ENCODE measurements at regions not wholly inside any gene's neighbourhood (a gene's known extent, or its start where the extent isn't known, plus 50 kb on each side); places are given as distances from the start of the nearest gene placed in this dataset.

DNA sequence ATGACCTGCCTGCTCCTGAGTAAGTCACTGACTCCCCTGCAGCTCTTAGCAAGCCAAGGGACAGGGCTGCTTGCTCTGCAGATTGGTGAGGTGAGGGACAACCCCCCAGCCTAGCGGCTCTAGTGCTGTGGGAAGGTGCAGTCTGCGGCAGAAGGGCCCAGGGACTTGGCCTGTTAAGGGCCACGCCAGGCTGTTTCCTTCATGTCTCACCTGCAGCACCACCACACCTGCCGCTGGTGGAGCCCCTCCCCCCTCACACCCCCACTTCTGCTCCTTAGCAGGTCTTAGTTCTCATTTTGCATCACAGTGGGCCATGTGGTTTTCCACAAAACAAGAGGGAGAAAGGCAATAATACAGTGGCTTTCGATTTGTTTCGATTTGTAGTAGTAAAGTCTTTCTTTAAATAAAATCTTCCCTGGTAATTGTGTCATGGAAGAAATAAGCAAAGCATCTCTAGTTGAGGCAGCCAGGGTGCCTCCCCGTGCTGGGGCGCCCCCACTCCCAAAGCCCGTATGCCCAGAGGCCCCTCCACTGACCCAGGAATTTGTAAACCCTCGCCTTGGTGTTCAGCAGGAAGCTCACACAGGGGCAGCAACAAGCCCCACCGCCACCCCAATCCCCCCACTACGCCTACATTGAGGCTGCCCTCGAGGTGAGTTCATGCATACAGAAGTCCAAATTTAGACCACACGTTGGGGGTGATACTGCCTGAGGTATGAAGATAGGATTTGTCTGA lies 86.5 kb upstream of the CLDN5 start:
- no peaks in the 10 kb centered on the region for H3K27me3 ChIP-seq (ENCODE audit: control insufficient read depth, insufficient read depth, low read length)

DNA sequence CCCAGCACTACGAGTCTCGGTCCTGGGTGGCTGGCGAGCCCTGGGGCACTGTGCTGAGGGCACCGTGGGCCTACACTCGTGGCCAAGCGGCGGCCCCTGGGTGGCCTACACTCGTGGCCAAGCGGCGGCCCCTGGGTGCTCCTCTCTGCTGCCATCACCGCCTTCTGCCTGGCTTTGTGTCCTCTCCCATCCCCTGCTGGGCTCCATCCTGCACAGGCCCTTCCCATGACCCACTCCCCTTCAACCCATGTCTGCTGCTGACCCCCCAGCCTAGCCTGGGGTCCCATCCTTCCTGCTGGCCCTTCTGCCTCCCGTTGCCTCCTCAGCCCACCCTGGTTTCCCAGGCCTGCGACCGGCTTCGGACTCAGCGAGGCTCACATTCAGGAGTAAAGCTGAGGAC lies 87.4 kb upstream of the CLDN5 start:
- Histone ChIP-seq H3K9ac (no peak overlapping the region), H3K79me2 (no peaks in the 10 kb centered on the region), H3K4me1 (peaks cover 3% of the 10 kb centered on the region), H3K27me3 (ENCODE audit: control insufficient read depth, insufficient read depth, low read length) (no peaks in the 10 kb centered on the region), H3K27ac (no peak overlapping the region), H2AFZ (no peak overlapping the region), H3K4me2 (ENCODE audit: low read length) (no peak overlapping the region), H3K36me3 (ENCODE audit: control insufficient read depth, insufficient read depth, low read length) (no peaks in the 10 kb centered on the region), H3K4me3 (ENCODE audit: low read depth, low read length) (no peak overlapping the region), H3K9me3 (ENCODE audit: control insufficient read depth, low read length) (no peaks in the 10 kb centered on the region)
- TF ChIP-seq, protein P1, sequence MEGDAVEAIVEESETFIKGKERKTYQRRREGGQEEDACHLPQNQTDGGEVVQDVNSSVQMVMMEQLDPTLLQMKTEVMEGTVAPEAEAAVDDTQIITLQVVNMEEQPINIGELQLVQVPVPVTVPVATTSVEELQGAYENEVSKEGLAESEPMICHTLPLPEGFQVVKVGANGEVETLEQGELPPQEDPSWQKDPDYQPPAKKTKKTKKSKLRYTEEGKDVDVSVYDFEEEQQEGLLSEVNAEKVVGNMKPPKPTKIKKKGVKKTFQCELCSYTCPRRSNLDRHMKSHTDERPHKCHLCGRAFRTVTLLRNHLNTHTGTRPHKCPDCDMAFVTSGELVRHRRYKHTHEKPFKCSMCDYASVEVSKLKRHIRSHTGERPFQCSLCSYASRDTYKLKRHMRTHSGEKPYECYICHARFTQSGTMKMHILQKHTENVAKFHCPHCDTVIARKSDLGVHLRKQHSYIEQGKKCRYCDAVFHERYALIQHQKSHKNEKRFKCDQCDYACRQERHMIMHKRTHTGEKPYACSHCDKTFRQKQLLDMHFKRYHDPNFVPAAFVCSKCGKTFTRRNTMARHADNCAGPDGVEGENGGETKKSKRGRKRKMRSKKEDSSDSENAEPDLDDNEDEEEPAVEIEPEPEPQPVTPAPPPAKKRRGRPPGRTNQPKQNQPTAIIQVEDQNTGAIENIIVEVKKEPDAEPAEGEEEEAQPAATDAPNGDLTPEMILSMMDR (IDR thresholded peaks at IDR 0.05), result no peak

More for the DNA sequence above, 86.5 kb upstream of the CLDN5 start:
- H3K4me3 ChIP-seq (ENCODE audit: low read depth, low read length), result no peak overlapping the region
- H3K9me3 ChIP-seq (ENCODE audit: control insufficient read depth, low read length), result no peaks in the 10 kb centered on the region
- no peak overlapping the region for H2AFZ ChIP-seq
- no peaks in the 10 kb centered on the region for H3K79me2 ChIP-seq
- H3K36me3 ChIP-seq (ENCODE audit: control insufficient read depth, insufficient read depth, low read length), result no peaks in the 10 kb centered on the region
- H3K9ac ChIP-seq, result no peak overlapping the region
- TF ChIP-seq, protein P1 (IDR thresholded peaks at IDR 0.05), result no peak
- H3K27ac ChIP-seq, result no peak overlapping the region
- H3K4me2 ChIP-seq (ENCODE audit: low read length), result no peak overlapping the region
- H3K4me1 ChIP-seq, result peaks cover 3% of the 10 kb centered on the region

DNA sequence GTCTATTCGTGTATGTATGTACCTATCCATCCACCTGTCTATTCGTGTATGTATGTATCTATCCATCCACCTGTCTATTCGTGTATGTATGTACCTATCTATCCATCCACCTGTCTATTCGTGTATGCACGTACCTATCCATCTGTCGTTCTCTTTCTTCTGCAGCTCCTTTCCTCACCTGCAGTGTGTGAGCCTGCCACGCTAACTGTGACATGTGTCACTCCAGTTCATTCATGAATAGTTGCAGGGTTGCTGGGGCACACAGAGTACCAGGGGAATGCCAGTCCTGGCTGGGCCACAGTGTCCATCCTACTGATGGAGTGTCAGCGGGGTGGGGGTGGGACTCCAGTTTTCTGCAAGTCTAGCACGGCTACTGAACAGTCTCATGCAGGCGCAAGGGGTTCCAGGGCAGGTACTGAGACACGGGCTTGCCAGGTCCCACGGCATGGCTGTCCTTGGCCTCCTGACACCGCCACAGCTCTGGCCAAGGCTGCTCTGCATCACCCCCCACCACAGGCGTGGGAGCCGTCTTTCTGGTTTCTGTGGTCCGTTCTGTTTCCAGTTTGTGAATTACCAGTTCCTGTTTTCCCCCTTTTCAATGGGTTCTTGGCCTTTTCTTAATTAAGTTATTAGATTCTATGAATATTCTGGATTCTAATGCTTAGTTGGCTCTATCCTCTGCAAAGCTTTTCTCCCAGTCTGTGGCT lies 88.8 kb upstream of the CLDN5 start:
- Histone ChIP-seq H3K27me3 (ENCODE audit: control insufficient read depth, insufficient read depth, low read length) (no peaks in the 10 kb centered on the region), H3K36me3 (ENCODE audit: control insufficient read depth, insufficient read depth, low read length) (no peaks in the 10 kb centered on the region), H3K27ac (no peak overlapping the region), H3K4me2 (ENCODE audit: low read length) (no peak overlapping the region), H3K9ac (no peak overlapping the region), H3K9me3 (ENCODE audit: control insufficient read depth, low read length) (no peaks in the 10 kb centered on the region), H2AFZ (no peak overlapping the region), H3K79me2 (no peaks in the 10 kb centered on the region), H3K4me3 (ENCODE audit: low read depth, low read length) (no peak overlapping the region), H3K4me1 (peaks cover 8% of the 10 kb centered on the region)
- TF ChIP-seq, protein P1 (IDR thresholded peaks at IDR 0.05), result no peak

DNA sequence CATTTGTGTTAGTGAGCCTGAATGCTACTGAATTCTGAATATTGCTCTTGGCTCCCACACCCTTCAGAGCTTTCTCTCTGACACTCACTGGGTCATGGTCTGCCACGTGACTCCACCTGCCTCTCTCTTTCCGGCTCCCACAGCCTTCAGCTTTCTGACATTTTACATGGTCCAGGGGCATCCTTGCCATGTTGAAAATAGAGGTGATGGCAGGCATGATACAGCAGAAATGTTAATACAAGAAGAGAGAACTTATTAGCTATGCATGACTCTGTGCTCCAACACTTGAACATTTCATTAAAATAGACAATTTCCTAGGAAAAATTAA lies 90.3 kb upstream of the CLDN5 start:
- Histone ChIP-seq H3K36me3 (ENCODE audit: control insufficient read depth, insufficient read depth, low read length) (no peaks in the 10 kb centered on the region), H3K27ac (no peak overlapping the region), H2AFZ (no peak overlapping the region), H3K9ac (no peak overlapping the region), H3K4me3 (ENCODE audit: low read depth, low read length) (no peak overlapping the region), H3K9me3 (ENCODE audit: control insufficient read depth, low read length) (no peaks in the 10 kb centered on the region), H3K79me2 (no peaks in the 10 kb centered on the region), H3K4me2 (ENCODE audit: low read length) (no peak overlapping the region), H3K4me1 (peaks cover 8% of the 10 kb centered on the region), H3K27me3 (ENCODE audit: control insufficient read depth, insufficient read depth, low read length) (no peaks in the 10 kb centered on the region)
- TF ChIP-seq, protein P1 (IDR thresholded peaks at IDR 0.05), result no peak

Data from parathyroid adenoma (tissue), 2 donors.